ENCODE measurements at regions not wholly inside any gene's neighbourhood (a gene's known extent, or its start where the extent isn't known, plus 50 kb on each side); places are given as distances from the start of the nearest gene placed in this dataset.

DNA sequence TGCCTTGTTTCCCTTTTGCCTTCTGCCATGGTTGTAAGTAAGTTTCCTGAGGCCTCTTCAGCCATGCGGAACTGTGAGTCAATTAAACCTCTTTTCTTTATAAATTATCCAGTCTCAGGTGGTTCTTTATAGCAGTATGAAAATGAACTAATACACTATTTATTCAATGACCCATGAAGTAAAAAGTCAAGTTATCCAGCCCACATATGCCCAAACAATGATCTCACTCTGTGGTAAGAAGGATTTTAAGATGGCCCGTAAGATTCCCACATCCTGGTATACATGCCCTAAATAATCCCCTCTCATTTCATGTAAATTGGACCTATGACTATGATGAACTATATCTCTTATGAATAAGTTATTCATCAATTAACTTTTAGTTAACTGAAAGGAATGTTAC, 1008.3 kb upstream of the B3GALT2 start:
- H3K9me3 Mint-ChIP-seq = peaks cover 2 to 7% of the 10 kb centered on the region in 2 donors
- ATAC-seq (no peak), DNase-seq (no peak)
- TF ChIP-seq, protein P1, sequence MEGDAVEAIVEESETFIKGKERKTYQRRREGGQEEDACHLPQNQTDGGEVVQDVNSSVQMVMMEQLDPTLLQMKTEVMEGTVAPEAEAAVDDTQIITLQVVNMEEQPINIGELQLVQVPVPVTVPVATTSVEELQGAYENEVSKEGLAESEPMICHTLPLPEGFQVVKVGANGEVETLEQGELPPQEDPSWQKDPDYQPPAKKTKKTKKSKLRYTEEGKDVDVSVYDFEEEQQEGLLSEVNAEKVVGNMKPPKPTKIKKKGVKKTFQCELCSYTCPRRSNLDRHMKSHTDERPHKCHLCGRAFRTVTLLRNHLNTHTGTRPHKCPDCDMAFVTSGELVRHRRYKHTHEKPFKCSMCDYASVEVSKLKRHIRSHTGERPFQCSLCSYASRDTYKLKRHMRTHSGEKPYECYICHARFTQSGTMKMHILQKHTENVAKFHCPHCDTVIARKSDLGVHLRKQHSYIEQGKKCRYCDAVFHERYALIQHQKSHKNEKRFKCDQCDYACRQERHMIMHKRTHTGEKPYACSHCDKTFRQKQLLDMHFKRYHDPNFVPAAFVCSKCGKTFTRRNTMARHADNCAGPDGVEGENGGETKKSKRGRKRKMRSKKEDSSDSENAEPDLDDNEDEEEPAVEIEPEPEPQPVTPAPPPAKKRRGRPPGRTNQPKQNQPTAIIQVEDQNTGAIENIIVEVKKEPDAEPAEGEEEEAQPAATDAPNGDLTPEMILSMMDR (IDR thresholded peaks at IDR 0.05) = no peak
- intact Hi-C loops (cut with micrococcal nuclease) = no loop called here
- no peaks in the 10 kb centered on the region for H3K27me3 Mint-ChIP-seq (ENCODE audit: low read depth in 2 of 2)
- no peak overlapping the region for H3K27ac ChIP-seq (ENCODE audit: low read length)
- no peaks in the 10 kb centered on the region for H3K9me3 ChIP-seq (ENCODE audit: control insufficient read depth, insufficient read depth, low read length)
- no peaks in the 10 kb centered on the region for H3K36me3 ChIP-seq (ENCODE audit: control insufficient read depth, insufficient read depth, low read length)
- H3K36me3 Mint-ChIP-seq = no peaks in the 10 kb centered on the region
- no peaks in the 10 kb centered on the region for H3K4me1 ChIP-seq (ENCODE audit: control insufficient read depth, insufficient read depth, low read length)
- no peaks in the 10 kb centered on the region for H3K27me3 ChIP-seq (ENCODE audit: control insufficient read depth, insufficient read depth, low read length)
- WGBS (ENCODE audit: insufficient coverage) = no CpG with 5 or more reads among the region's 2 CpGs
- no peak overlapping the region for H3K27ac Mint-ChIP-seq
- H3K4me3 Mint-ChIP-seq = no peak overlapping the region
- no peak overlapping the region for H3K4me3 ChIP-seq (ENCODE audit: low read length)
- H3K4me1 Mint-ChIP-seq = no peaks in the 10 kb centered on the region

- no peak overlapping the region for H3K4me3 ChIP-seq (ENCODE audit: low read length)
- TF ChIP-seq, protein P1 (IDR thresholded peaks at IDR 0.05) = no peak
- H3K27ac Mint-ChIP-seq = no peak overlapping the region
- H3K36me3 Mint-ChIP-seq = no peaks in the 10 kb centered on the region
- no peak overlapping the region for H3K4me3 Mint-ChIP-seq
- DNase-seq (no peak), ATAC-seq (no peak)
- intact Hi-C loops (cut with micrococcal nuclease) = no loop called here
- no peaks in the 10 kb centered on the region for H3K4me1 Mint-ChIP-seq
- no peaks in the 10 kb centered on the region for H3K36me3 ChIP-seq (ENCODE audit: control insufficient read depth, insufficient read depth, low read length)
- H3K4me1 ChIP-seq (ENCODE audit: control insufficient read depth, insufficient read depth, low read length) = no peaks in the 10 kb centered on the region
- H3K27me3 ChIP-seq (ENCODE audit: control insufficient read depth, insufficient read depth, low read length) = no peaks in the 10 kb centered on the region
- peaks cover 0 to 5% of the 10 kb centered on the region in 2 donors for H3K9me3 Mint-ChIP-seq
- no peak overlapping the region for H3K27ac ChIP-seq (ENCODE audit: low read length)
- no peaks in the 10 kb centered on the region for H3K9me3 ChIP-seq (ENCODE audit: control insufficient read depth, insufficient read depth, low read length)
- no peaks in the 10 kb centered on the region for H3K27me3 Mint-ChIP-seq (ENCODE audit: low read depth in 2 of 2)
Observed at GRCh38 chr1:194184974-194185373, 998.6 kb upstream of the B3GALT2 start.

GRCh38 chr1:194184425-194184824, 998.0 kb upstream of the B3GALT2 start:
- ATAC-seq = no peak

DNA sequence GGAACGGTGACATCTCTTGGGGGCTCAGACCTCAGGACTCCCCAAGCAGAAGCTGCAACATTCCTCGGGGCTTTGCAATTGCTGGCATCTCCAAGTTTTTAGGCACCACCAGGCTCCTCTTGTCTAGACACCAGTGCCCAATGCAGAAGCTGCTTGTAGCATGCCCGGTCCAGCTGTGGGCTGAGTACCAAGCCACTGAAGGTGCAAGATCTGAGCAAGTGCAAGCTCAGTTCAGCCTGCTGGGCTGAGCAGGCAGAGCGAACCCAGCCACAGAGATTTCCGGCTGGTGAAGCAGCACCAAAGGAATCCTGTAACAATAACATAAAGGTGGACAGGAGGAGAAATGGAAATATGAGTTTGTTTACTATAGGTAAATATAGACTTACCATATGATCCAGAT, 995.4 kb upstream of the B3GALT2 start:
- no peaks in the 10 kb centered on the region for H3K27me3 Mint-ChIP-seq (ENCODE audit: low read depth in 2 of 2)
- peaks cover 0 to 5% of the 10 kb centered on the region in 2 donors for H3K9me3 Mint-ChIP-seq
- ATAC-seq (no peak), DNase-seq (no peak)
- H3K4me1 ChIP-seq (ENCODE audit: control insufficient read depth, insufficient read depth, low read length) = no peaks in the 10 kb centered on the region
- no peak overlapping the region for H3K27ac ChIP-seq (ENCODE audit: low read length)
- H3K4me3 ChIP-seq (ENCODE audit: low read length) = no peak overlapping the region
- H3K9me3 ChIP-seq (ENCODE audit: control insufficient read depth, insufficient read depth, low read length) = no peaks in the 10 kb centered on the region
- TF ChIP-seq, protein P1 (IDR thresholded peaks at IDR 0.05) = no peak
- H3K4me3 Mint-ChIP-seq = no peak overlapping the region
- H3K36me3 Mint-ChIP-seq = no peaks in the 10 kb centered on the region
- H3K27me3 ChIP-seq (ENCODE audit: control insufficient read depth, insufficient read depth, low read length) = no peaks in the 10 kb centered on the region
- intact Hi-C loops (cut with micrococcal nuclease) = no loop called here
- WGBS (ENCODE audit: insufficient coverage) = 94% methylated on average over 5 of the region's 5 CpGs
- no peaks in the 10 kb centered on the region for H3K4me1 Mint-ChIP-seq
- H3K36me3 ChIP-seq (ENCODE audit: control insufficient read depth, insufficient read depth, low read length) = no peaks in the 10 kb centered on the region
- H3K27ac Mint-ChIP-seq = no peak overlapping the region

More at GRCh38 chr1:194184425-194184824, 998.0 kb upstream of the B3GALT2 start:
- no peak overlapping the region for H3K4me3 Mint-ChIP-seq
- no peak for DNase-seq
- Histone ChIP-seq H3K36me3 (ENCODE audit: control insufficient read depth, insufficient read depth, low read length) (no peaks in the 10 kb centered on the region), H3K27me3 (ENCODE audit: control insufficient read depth, insufficient read depth, low read length) (no peaks in the 10 kb centered on the region), H3K4me3 (ENCODE audit: low read length) (no peak overlapping the region), H3K27ac (ENCODE audit: low read length) (no peak overlapping the region), H3K4me1 (ENCODE audit: control insufficient read depth, insufficient read depth, low read length) (no peaks in the 10 kb centered on the region), H3K9me3 (ENCODE audit: control insufficient read depth, insufficient read depth, low read length) (no peaks in the 10 kb centered on the region)
- intact Hi-C loops (cut with micrococcal nuclease) = no loop called here
- peaks cover 0 to 5% of the 10 kb centered on the region in 2 donors for H3K9me3 Mint-ChIP-seq
- no peaks in the 10 kb centered on the region for H3K27me3 Mint-ChIP-seq (ENCODE audit: low read depth in 2 of 2)
- H3K36me3 Mint-ChIP-seq = no peaks in the 10 kb centered on the region
- TF ChIP-seq, protein P1 (IDR thresholded peaks at IDR 0.05) = no peak
- no peaks in the 10 kb centered on the region for H3K4me1 Mint-ChIP-seq
- H3K27ac Mint-ChIP-seq = no peak overlapping the region

Measured in natural killer cell (primary cell).